Hepatocyte (in vitro differentiated cells): ENCODE measurements at regions not wholly inside any gene's neighbourhood (a gene's known extent, or its start where the extent isn't known, plus 50 kb on each side); places are given as distances from the start of the nearest gene placed in this dataset.

Experiments used
- DNase-seq: peaks from one replicate; pipeline ENCODE4 v3.0.0-alpha.2; 2016; ENCODE audit warnings: low spot score
- H2AFZ ChIP-seq: fragments of 200-600 bp; sonication (generic); 2 replicates; pipeline ENCODE4 v1.6.0; 2016; ENCODE audit warnings: antibody characterized with exemption, mild to moderate bottlenecking
- H3K27ac ChIP-seq: fragments of 200-600 bp; sonication (generic); 2 replicates; pipeline ENCODE4 v1.5.1; 2016; ENCODE audit warnings: mild to moderate bottlenecking
- H3K27me3 ChIP-seq: fragments of 200-600 bp; sonication (generic); 2 replicates; pipeline ENCODE4 v1.6.1; 2016
- H3K36me3 ChIP-seq: fragments of 200-600 bp; sonication (generic); replicated peaks from 2 replicates; pipeline ENCODE4 v1.5.1; 2016; ENCODE audit warnings: low read depth; ENCODE audit not compliant: insufficient read depth
- H3K4me1 ChIP-seq: fragments of 200-600 bp; sonication (generic); 2 replicates; pipeline ENCODE4 v1.5.1; 2016; ENCODE audit warnings: mild to moderate bottlenecking, moderate library complexity; ENCODE audit not compliant: insufficient read depth
- H3K4me2 ChIP-seq: fragments of 200-600 bp; sonication (generic); 2 replicates; pipeline ENCODE4 v1.6.0; 2016
- H3K4me3 ChIP-seq: fragments of 200-600 bp; sonication (generic); 2 replicates; pipeline ENCODE4 v1.5.1; 2016; ENCODE audit warnings: mild to moderate bottlenecking
- H3K79me2 ChIP-seq: fragments of 200-600 bp; sonication (generic); 2 replicates; pipeline ENCODE4 v1.6.0; 2017; ENCODE audit warnings: mild to moderate bottlenecking
- H3K9me2 ChIP-seq: fragments of 200-600 bp; sonication (generic); replicated peaks from 2 replicates; pipeline ENCODE4 v1.6.0; 2017; ENCODE audit warnings: mild to moderate bottlenecking; ENCODE audit not compliant: insufficient read depth
- H3K9me3 ChIP-seq: fragments of 200-600 bp; sonication (generic); 2 replicates; pipeline ENCODE4 v1.5.1; 2016; ENCODE audit warnings: low read depth, mild to moderate bottlenecking
- H4K20me1 ChIP-seq: fragments of 200-600 bp; sonication (generic); 2 replicates; pipeline ENCODE4 v1.6.0; 2016; ENCODE audit warnings: mild to moderate bottlenecking; ENCODE audit not compliant: insufficient read depth, poor library complexity, severe bottlenecking
- CTCF ChIP-seq: fragments of 200-600 bp; sonication (generic); IDR thresholded peaks from 2 replicates; pipeline ENCODE4 v1.5.1; 2016; ENCODE audit warnings: antibody characterized with exemption, mild to moderate bottlenecking; ENCODE audit not compliant: poor library complexity
- EZH2 ChIP-seq: fragments of 200-600 bp; sonication (generic); IDR thresholded peaks from 2 replicates; pipeline ENCODE4 v1.6.1; 2016; ENCODE audit warnings: antibody characterized with exemption, mild to moderate bottlenecking, borderline replicate concordance
- EZH2phosphoT487 ChIP-seq: fragments of 200-600 bp; sonication (generic); IDR thresholded peaks from one replicate; pipeline ENCODE4 v1.6.1; 2018; ENCODE audit warnings: antibody characterized with exemption, mild to moderate bottlenecking, low read depth, moderate library complexity; ENCODE audit not compliant: unreplicated experiment, severe bottlenecking
- WGBS: methylation state at CpG from one replicate; pipeline ENCODE4 v1.1.6; 2016; ENCODE audit warnings: low lambda C conversion rate; ENCODE audit errors: missing lambda C conversion rate; 5-methylcytosine and 5-hydroxymethylcytosine counted together

GRCh38 chr5:32523625-32524024 lies 61.7 kb upstream of the SUB1 start:
- H3K36me3 ChIP-seq = no peaks in the 10 kb centered on the region
- no peaks in the 10 kb centered on the region for H3K79me2 ChIP-seq
- H3K9me2 ChIP-seq = no peaks in the 10 kb centered on the region
- no peak overlapping the region for H3K4me2 ChIP-seq
- no peak for TF ChIP-seq EZH2phosphoT487
- no peak for TF ChIP-seq EZH2
- TF ChIP-seq CTCF = no peak
- no peaks in the 10 kb centered on the region for H3K27me3 ChIP-seq
- DNase-seq = no peak
- no peaks in the 10 kb centered on the region for H3K9me3 ChIP-seq
- no peaks in the 10 kb centered on the region for H4K20me1 ChIP-seq
- no peak overlapping the region for H3K4me3 ChIP-seq
- H2AFZ ChIP-seq = no peak overlapping the region
- WGBS = 91% methylated on average over 7 of the region's 7 CpGs
- no peaks in the 10 kb centered on the region for H3K4me1 ChIP-seq
- no peak overlapping the region for H3K27ac ChIP-seq

GRCh38 chr5:32522429-32523143 lies 62.8 kb upstream of the SUB1 start:
- H3K4me1 ChIP-seq = no peaks in the 10 kb centered on the region
- no peak overlapping the region for H3K4me2 ChIP-seq
- 86% methylated on average over 28 of the region's 28 CpGs for WGBS
- H3K27ac ChIP-seq = no peak overlapping the region
- DNase-seq = no peak
- H4K20me1 ChIP-seq = no peaks in the 10 kb centered on the region
- H3K4me3 ChIP-seq = no peak overlapping the region
- TF ChIP-seq EZH2phosphoT487 (no peak), EZH2 (no peak), CTCF (no peak)
- no peak overlapping the region for H2AFZ ChIP-seq
- H3K79me2 ChIP-seq = no peaks in the 10 kb centered on the region
- no peaks in the 10 kb centered on the region for H3K9me3 ChIP-seq
- no peaks in the 10 kb centered on the region for H3K36me3 ChIP-seq
- no peaks in the 10 kb centered on the region for H3K27me3 ChIP-seq
- H3K9me2 ChIP-seq = no peaks in the 10 kb centered on the region

GRCh38 chr5:32521481-32521880 lies 63.9 kb upstream of the SUB1 start:
- no peak for DNase-seq
- H3K79me2 ChIP-seq = no peaks in the 10 kb centered on the region
- H3K36me3 ChIP-seq = no peaks in the 10 kb centered on the region
- H4K20me1 ChIP-seq = no peaks in the 10 kb centered on the region
- H3K27ac ChIP-seq = no peak overlapping the region
- H3K4me1 ChIP-seq = no peaks in the 10 kb centered on the region
- no peak overlapping the region for H3K4me2 ChIP-seq
- no peaks in the 10 kb centered on the region for H3K27me3 ChIP-seq
- H3K9me2 ChIP-seq = no peaks in the 10 kb centered on the region
- H2AFZ ChIP-seq = no peak overlapping the region
- WGBS = 95% methylated on average over 5 of the region's 5 CpGs
- no peak for TF ChIP-seq EZH2
- TF ChIP-seq EZH2phosphoT487 = no peak
- TF ChIP-seq CTCF = no peak
- H3K9me3 ChIP-seq = no peaks in the 10 kb centered on the region
- no peak overlapping the region for H3K4me3 ChIP-seq

- Histone ChIP-seq H3K4me1 (no peaks in the 10 kb centered on the region), H3K36me3 (no peaks in the 10 kb centered on the region), H3K4me2 (no peak overlapping the region), H3K79me2 (no peaks in the 10 kb centered on the region), H2AFZ (no peak overlapping the region), H3K27me3 (no peaks in the 10 kb centered on the region), H3K9me3 (no peaks in the 10 kb centered on the region), H3K9me2 (no peaks in the 10 kb centered on the region), H3K4me3 (no peak overlapping the region), H4K20me1 (no peaks in the 10 kb centered on the region), H3K27ac (no peak overlapping the region)
- WGBS = 83% methylated on average over 4 of the region's 4 CpGs
- no peak for TF ChIP-seq EZH2phosphoT487
- TF ChIP-seq CTCF = no peak
- no peak for TF ChIP-seq EZH2
- DNase-seq = no peak
These were observed 64.4 kb upstream of the SUB1 start for GRCh38 chr5:32520972-32521371.
